Heart right ventricle (tissue), 16 donors: ENCODE measurements at regions not wholly inside any gene's neighbourhood (a gene's known extent, or its start where the extent isn't known, plus 50 kb on each side); places are given as distances from the start of the nearest gene placed in this dataset.
A peak's percentile ranks its signal among the peaks of the same experiment; 100 is the strongest.

ENCODE experiments used
- ATAC-seq, 8 donors: fragments of 200-7000 bp; cut with Tn5 transposase; one replicate each; pipeline ENCODE4 v1.9.1; 2020; ENCODE audit warnings: mild to moderate bottlenecking in 8 of 8, moderate library complexity in 8 of 8, moderate number of reproducible peaks in 1 of 8
- DNase-seq, 2 donors: peaks; one replicate each; pipeline ENCODE4 v3.0.0-alpha.2; 2020
- H3K27ac ChIP-seq, 10 donors: fragments of 200-600 bp; sonication (generic) in 2 of 10; one replicate each; pipeline versions ENCODE4 v1.5.0 to v1.8.0; 2020 to 2022; ENCODE audit warnings: mild to moderate bottlenecking in 3 of 10
- H3K27me3 ChIP-seq, 7 donors: fragments of 200-600 bp; one replicate each; pipeline ENCODE4 v1.8.0; 2021 to 2022; ENCODE audit warnings: mild to moderate bottlenecking in 2 of 7
- H3K36me3 ChIP-seq, 9 donors: fragments of 200-600 bp; sonication (generic) in 1 of 9; one replicate each; pipeline versions ENCODE4 v1.5.0 to v1.8.0; 2020 to 2022; ENCODE audit warnings: mild to moderate bottlenecking in 2 of 9
- H3K4me1 ChIP-seq, 9 donors: fragments of 200-600 bp; sonication (generic) in 1 of 9; one replicate each; pipeline versions ENCODE4 v1.5.0 to v1.8.0; 2020 to 2022; ENCODE audit warnings: mild to moderate bottlenecking in 4 of 9
- H3K4me3 ChIP-seq, 10 donors: fragments of 200-600 bp; sonication (generic) in 2 of 10; one replicate each; pipeline versions ENCODE4 v1.5.0 to v1.8.0; 2020 to 2022; ENCODE audit warnings: mild to moderate bottlenecking in 7 of 10, moderate library complexity in 2 of 10
- H3K9me3 ChIP-seq, 11 donors: fragments of 200-600 bp in 10 of 11; sonication (generic) in 2 of 11; one replicate each; pipeline versions ENCODE4 v1.5.0 to v1.8.0; 2013 to 2022; ENCODE audit warnings: mild to moderate bottlenecking in 2 of 11, control low read depth in 1 of 11, moderate library complexity in 1 of 11
- CTCF ChIP-seq, 9 donors: fragments of 200-600 bp; sonication (generic) in 2 of 9; IDR thresholded peaks; one replicate each; pipeline versions ENCODE4 v1.5.0 to v1.8.0; 2021 to 2022; ENCODE audit warnings: antibody characterized with exemption in 9 of 9, mild to moderate bottlenecking in 5 of 9, moderate library complexity in 1 of 9
- WGBS, 2 donors: extraction: QIAGEN DNeasy Blood & Tissue Kit; methylation state at CpG; one replicate each; pipeline ENCODE4 v1.1.7; 2013; ENCODE audit warnings: inconsistent platforms in 1 of 2; 5-methylcytosine and 5-hydroxymethylcytosine counted together
- intact Hi-C, 10 donors: fragments of 100-400 bp; cut with DNase I; formaldehyde crosslinking; loops; one replicate each; pipeline versions ENCODE4 v1.11.1 to v1.14.2; 2022
- donor health status: Arrhythmogenic right ventricular cardiomyopathy.
- donor health status: ischemic (EF 13 %, LVEDD 7.1; RV severe dilation, severe dysfunction).
- donor health status: healthy with polysubstance abuse.
- donor health status: DM: no; HTN: yes; CAD: no.
- donor health status: DM: no; HTN: no; CAD: no.
- donor health status: ischemic (EF 25% LVEDD 6.9; RV normal size, moderate dysfunction).
- donor health status: ischemic (EF 25% LVEDD 5.7; RV mildly dilated, moderate dysfunction).
- donor health status: healthy.
- donor health status: DM: yes; HTN: yes; CAD: no.
- donor health status: Ischemic cardiomyopathy.
- donor health status: ischemic (EF 35%, LVEDD 5.7; RV mildly dilated, moderate dysfunction).
- donor health status: nonischemic (EF 11% LVEDD 7.7; RV severe dilation, severe dysfunction).
- donor health status: DM: yes; HTN: yes; CAD: no.
- donor health status: PGD.
- donor health status: ischemic (EF 29% LVEDD 5.4; RV normal size, mild dysfunction).
- donor health status: nonischemic (EF 23%, LVEDD 6.1; RV moderate dilation, normal function).

GRCh38 chr16:54466233-54466632 lies 179.6 kb upstream of the IRX3 start:
- H3K4me1 ChIP-seq, result no peaks in the 10 kb centered on the region
- H3K4me3 ChIP-seq, result no peak overlapping the region
- H3K9me3 ChIP-seq, result peaks cover 0 to 31% (median 5%) of the 10 kb centered on the region in 11 donors
- no peak overlapping the region for H3K27ac ChIP-seq
- ATAC-seq (peak in 2 of 8 donors; percentile 44 to 76), DNase-seq (no peak)
- H3K27me3 ChIP-seq, result peaks cover 0 to 3% (median 0%) of the 10 kb centered on the region in 7 donors
- intact Hi-C loops, result no loop called here
- no peak for TF ChIP-seq CTCF (IDR thresholded peaks at IDR 0.05)
- WGBS, 2 donors, result 87 to 89% methylated on average over 3 of the region's 3 CpGs
- no peaks in the 10 kb centered on the region for H3K36me3 ChIP-seq

- intact Hi-C loops, result no loop called here
- DNase-seq (no peak), ATAC-seq (no peak)
- WGBS, 2 donors, result 91 to 92% methylated on average over 4 of the region's 4 CpGs
- Histone ChIP-seq H3K27me3 (peaks cover 0 to 3% (median 0%) of the 10 kb centered on the region in 7 donors), H3K4me3 (no peak overlapping the region), H3K36me3 (no peaks in the 10 kb centered on the region), H3K27ac (no peak overlapping the region), H3K4me1 (no peaks in the 10 kb centered on the region), H3K9me3 (peaks cover 0 to 31% (median 5%) of the 10 kb centered on the region in 11 donors)
- no peak for TF ChIP-seq CTCF (IDR thresholded peaks at IDR 0.05)
Observed at GRCh38 chr16:54465063-54465462, 178.5 kb upstream of the IRX3 start.

- Histone ChIP-seq H3K27me3 (no peaks in the 10 kb centered on the region), H3K4me3 (no peak overlapping the region), H3K27ac (no peak overlapping the region), H3K4me1 (no peaks in the 10 kb centered on the region), H3K9me3 (peaks cover 0 to 31% (median 5%) of the 10 kb centered on the region in 11 donors), H3K36me3 (no peaks in the 10 kb centered on the region)
- no peak for TF ChIP-seq CTCF (IDR thresholded peaks at IDR 0.05)
- intact Hi-C loops, result no loop called here
- DNase-seq (no peak), ATAC-seq (no peak)
- WGBS, 2 donors, result 95 to 96% methylated on average over 2 of the region's 2 CpGs
Observed at GRCh38 chr16:54462771-54463170, 176.2 kb upstream of the IRX3 start.

- Histone ChIP-seq H3K36me3 (no peaks in the 10 kb centered on the region), H3K4me3 (no peak overlapping the region), H3K9me3 (peaks cover 0 to 31% (median 5%) of the 10 kb centered on the region in 11 donors), H3K27me3 (no peaks in the 10 kb centered on the region), H3K4me1 (no peaks in the 10 kb centered on the region), H3K27ac (no peak overlapping the region)
- DNase-seq (no peak), ATAC-seq (no peak)
- intact Hi-C loops, result no loop called here
- no peak for TF ChIP-seq CTCF (IDR thresholded peaks at IDR 0.05)
- 88 to 89% methylated on average over 2 of the region's 2 CpGs for WGBS, 2 donors
Observed at GRCh38 chr16:54462151-54462651, 175.6 kb upstream of the IRX3 start.
